Right renal cortex interstitium (tissue), 3 donors: ENCODE measurements at regions not wholly inside any gene's neighbourhood (a gene's known extent, or its start where the extent isn't known, plus 50 kb on each side); places are given as distances from the start of the nearest gene placed in this dataset.
"Not testable (repeated sequence)": the region's sequence is repeated elsewhere in the genome, so short reads cannot be mapped to it uniquely, and the experiment has no call there.

ENCODE experiments used
- DNase-seq, 3 donors: peaks; one replicate each; pipeline ENCODE4 v3.0.0-alpha.2; 2013; ENCODE audit warnings: low read depth in 3 of 3, low spot score in 2 of 3

DNA sequence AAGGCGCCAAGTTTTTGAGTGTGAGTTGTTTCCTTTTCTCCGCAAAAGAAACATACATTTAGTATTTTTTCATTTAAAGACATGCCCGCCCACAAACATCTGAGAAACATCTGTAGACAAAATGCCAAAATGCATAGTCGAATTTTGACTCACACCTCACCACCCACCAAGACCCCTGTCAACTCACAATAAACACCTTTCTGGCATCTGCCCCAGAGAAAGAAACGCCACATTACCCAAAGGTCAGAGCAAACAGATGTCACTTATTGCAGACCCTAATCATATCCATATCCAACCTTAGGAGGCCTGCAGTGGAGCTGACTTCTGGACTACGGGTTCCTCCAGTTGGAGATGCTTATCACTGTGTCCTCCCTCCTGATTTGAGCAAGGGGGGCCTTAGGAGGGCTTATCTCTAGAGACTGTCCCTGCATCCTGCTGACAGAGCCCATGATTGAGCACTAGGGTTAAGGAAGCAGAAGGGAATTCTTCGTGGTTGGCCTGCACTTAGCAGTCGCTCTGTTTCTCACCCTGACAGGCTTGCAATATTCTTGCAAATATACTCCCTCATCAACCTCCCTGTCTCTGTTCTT, 90.5 kb upstream of the TBX18 start:
- DNase-seq: no peak

DNA sequence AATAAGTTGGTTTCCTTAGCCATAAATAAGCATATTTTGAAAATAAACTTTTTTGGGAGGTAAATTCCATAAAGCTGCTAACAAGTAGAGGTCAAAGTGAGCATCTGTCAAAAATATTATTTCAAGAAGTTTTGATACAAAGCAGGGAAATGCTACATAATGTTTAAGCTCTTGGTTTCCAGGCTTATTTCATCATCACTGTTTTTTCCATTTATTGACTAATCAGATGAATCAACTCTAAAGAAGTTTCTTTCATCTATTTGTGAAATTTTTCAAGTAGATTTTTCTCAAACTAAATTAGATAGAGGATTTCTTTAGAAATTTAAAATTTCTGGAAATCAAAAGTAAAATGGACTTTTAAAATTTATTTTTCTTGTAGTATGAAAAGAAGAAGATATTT, 89.5 kb upstream of the TBX18 start:
- no peak for DNase-seq

DNA sequence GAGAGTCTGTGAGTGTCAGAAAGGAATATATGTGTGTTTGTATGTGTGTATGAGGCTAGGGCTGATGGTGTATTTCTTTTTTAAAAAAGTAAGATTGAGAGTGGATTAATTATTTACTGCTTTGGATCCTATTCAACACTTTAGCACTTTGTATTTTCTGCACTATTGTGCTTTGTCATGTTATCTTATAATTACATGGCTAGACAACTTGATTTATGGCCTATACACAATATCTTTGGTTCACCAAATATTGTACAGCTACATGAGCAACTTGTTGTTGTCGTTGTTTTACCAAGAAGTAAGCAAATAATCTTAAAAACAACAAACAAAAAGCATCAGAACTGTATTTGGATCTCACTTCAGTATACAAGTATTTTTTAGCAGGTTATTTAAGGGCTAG, 84.6 kb upstream of the TBX18 start:
- no peak for DNase-seq

DNA sequence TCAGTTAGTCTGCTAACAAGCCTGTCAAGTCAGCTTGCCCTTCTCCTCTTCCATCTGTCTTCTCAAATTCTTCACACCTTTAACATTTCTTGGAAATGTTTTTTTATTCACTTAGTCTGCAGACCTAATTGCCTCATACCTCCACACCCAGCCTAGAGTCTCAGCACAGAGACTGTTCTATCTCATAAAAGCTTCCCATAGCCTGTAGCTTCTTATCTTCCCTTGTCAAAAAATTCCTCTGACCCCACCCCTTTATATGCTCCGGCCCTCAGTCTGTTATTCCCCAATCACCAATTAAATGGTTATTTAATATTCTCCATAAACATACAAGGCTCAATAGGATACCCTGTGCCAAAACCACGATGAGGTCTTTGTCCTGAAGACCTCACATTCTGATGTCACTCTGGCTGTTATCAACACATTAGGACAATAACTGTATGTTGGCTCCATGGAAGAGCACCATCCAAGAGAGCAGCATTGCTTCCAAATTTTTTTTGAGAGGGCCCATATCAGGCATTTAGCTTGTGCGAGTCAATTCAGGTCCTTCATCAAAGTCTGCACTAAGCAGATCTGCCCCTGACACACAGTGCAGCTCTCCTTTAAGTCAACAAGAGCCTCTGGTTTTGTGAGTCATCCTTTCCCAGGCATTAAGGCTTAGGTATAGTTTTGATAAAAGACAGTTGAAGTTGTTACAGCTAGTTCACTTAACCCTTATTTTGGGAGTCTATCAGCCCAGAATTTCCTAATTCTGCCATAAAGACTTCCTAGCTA, 83.2 kb upstream of the TBX18 start:
- no peak for DNase-seq

DNA sequence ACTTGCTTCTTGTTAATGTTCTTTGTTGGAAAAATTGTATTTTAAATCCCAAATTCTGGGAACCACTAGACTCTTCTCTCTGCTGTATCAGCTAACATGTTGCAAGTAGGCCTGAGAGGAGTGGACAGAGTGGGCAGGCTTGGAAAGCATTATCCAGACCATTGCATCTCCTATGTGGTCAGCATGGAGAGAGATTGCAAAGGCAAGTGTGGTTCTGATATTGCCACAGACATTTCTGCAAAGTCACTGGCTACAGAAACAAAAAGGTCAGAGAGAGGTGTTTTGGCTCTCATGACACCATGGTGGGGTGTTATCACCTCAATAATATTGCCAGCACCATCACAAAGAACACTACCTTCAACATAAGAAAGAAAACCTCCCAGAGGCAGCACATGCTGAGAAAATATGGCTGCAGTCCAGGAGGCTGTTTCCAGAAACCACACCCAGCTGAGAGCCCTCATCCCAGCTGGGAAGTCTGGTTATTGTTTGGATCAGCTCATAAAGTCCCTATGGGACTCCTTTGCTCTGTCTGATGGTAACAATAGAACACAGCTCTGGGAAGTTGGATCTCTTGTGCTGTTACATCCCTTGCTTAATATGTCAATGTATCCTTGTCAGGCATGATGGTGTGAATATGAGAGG, 78.2 kb upstream of the TBX18 start:
- DNase-seq: no peak

DNA sequence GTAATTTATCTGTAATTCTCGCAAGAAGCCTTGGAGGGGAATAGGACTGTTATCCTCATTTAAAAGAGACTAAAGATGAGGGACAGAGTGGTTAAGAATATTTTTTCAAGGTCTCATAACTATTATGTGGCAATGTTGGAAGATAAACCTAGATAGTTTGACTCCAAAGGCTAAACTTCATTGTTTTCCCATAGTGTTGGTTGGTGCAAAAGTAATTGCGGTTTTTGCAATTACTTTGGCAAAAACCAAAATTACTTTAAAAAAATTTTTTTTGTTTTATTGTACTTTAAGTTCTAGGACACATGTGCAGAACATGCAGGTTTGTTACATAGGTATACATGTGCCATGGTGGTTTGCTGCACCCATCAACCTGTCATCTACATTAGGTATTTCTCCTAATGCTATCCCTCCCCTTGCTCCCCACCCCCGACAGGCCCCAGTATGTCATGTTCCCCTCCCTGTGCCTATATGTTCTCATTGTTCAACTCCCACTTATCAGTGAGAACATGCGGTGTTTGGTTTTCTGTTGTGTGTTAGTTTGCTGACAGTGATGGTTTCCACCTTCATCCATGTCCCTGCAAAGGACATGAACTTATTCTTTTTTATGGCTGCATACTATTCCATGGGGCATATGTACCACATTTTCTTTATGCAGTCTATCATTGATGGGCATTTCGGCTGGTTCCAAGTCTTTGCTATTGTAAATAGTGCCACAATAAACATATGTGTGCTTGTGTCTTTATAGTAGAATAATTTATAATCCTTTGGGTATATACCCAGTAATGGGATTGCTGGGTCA, 72.9 kb upstream of the TBX18 start:
- DNase-seq: not testable (repeated sequence)

DNA sequence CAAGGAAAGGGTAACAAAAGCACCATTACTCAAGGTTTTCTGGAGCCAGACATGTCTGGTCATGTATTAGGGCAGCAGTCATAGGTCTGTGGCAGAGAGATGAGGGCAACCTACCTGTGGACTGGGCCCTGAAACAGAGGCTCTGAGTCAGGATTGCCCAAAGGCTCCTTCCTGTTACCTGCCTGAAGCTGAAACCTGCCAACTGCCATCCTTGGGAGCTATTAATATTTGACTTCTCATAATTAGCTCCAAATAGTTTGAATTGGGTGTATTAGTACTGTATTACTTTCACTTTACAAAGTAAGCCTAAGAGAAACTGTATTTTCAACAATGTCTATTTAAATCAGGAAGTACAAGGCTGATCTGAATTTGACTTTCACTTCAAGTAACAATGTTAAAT, 72.0 kb upstream of the TBX18 start:
- no peak for DNase-seq

DNA sequence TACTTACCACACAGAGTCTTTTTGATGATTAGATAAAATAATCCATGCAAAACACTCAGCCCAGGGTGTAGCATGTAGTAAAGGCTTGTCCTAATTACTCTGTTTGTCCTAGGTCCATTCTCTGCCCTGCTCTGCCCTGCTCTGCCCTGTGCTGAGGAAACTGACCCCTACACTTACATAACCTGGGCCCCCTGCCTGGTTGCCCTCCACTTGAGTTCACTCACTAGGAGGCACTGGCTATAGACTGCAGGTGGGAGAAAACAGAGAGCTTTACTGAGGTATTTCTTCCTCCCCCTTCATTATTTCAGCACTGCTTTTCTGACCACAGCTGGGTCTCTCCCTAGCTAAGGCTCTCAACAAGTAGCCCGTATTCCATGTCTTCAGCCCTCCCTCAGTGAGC, 70.9 kb upstream of the TBX18 start:
- no peak for DNase-seq

DNA sequence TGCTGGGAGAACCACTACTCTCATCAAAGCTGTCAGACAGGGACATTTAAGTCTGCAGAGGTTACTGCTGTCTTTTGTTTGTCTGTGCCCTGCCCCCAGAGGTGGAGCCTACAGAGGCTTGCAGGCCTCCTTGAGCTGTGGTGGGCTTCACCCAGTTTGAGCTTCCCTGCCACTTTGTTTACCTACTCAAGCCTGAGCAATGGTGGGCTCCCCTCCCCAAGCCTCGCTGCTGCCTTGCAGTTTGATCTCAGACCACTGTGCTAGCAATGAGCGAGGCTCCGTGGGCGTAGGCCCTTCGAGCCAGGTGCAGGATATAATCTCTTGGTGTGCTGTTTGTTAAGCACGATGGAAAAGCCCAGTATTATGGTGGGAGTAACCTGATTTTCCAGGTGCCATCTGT, 67.5 kb upstream of the TBX18 start:
- not testable (repeated sequence) for DNase-seq

DNA sequence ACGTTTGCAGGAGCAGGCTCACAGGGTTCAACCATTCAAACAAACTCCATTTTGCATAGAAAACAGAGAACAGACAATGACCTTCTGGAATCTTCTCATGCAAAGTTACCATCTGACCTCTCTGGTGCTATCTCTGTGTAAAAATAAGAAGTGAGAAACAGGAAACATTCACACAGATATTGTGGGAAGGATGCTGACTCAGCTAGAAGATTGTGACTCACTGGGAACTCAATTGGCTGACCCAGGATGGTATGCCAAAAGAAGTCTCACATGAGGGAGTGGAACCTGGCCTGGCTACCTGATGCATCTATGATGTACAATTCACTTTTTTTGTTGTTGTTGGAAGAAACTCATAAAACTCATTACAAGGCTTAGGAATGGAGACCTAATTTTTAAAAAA, 61.1 kb upstream of the TBX18 start:
- no peak for DNase-seq

DNA sequence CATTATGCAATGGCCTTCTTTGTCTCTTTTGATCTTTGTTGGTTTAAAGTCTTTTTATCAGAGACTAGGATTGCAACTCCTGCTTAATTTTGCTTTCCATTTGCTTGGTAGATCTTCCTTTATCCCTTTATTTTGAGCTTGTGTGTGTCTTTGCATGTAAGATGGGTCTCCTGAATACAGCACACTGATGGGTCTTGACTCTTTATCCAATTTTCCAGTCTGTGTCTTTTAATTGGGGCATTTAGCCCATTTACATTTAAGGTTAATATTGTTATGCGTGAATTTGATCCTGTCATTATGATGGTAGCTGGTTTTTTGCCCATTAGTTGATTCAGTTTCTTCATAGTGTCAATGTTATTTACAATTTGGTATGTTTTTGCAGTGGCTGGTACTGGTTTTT, 56.9 kb upstream of the TBX18 start:
- DNase-seq: not testable (repeated sequence)

DNA sequence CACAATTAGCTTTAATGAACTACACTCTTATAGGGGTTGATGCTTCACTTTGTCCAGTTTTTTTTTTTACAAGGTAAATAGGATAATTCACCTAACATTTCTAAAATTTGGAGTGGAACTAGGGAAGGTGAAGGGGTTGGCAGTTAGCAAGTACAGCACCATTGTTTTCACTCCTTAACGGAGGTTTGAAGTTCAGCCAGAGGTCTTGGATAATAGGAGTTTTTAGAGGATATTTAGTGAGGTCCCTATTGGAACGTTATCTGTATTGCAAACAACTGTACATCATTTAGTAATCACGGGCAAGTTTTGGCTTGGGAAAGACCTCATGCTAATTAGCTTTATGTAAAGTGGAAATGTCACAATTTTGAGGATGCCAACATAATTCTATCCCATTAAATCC, 52.3 kb upstream of the TBX18 start:
- DNase-seq: no peak

DNA sequence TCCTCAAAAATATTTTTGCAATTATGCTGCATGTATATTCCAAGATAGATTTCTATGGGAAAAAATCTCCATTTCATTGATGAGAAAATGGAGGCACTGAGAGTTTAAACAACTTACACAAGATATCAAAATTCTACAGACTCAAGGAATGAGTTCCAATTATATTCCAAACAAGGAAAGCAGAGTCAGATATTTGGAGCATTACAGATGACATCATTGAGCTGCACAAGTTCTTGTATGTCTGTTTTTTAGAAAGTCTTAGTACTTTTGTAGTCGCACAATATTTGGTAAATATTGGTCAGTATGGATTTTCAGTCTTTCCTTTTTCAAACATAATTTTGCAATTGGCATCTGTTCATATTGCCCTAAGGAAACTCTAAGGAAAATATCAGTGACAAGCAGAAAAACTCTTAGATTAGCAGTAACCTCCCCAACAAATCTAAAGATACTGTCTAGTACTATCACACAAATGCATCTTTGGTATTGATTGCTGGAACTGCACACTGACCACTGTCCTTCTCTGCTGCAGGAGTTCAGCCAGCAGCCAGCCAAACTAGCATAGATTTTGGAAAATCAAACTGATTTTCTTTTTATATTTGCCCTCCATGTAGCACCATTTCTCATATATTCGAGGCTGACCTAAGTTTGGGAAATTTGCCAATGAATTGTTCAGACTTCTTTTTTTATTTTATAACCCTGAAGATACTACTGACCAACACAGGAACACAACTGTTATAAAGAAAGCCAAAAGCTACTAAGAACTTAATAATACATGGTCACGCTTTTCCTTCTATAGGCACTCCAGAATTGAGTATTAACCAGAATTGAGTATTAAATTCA, 51.7 kb upstream of the TBX18 start:
- no peak for DNase-seq
